GM19328 (cell line): ENCODE measurements at regions not wholly inside any gene's neighbourhood (a gene's known extent, or its start where the extent isn't known, plus 50 kb on each side); places are given as distances from the start of the nearest gene placed in this dataset.

Source experiments
- ATAC-seq: cut with Tn5 transposase; IDR thresholded peaks from one replicate; pipeline ENCODE4 v1.9.1; 2021; ENCODE audit warnings: mild to moderate bottlenecking, moderate library complexity; ENCODE audit not compliant: unreplicated experiment

DNA sequence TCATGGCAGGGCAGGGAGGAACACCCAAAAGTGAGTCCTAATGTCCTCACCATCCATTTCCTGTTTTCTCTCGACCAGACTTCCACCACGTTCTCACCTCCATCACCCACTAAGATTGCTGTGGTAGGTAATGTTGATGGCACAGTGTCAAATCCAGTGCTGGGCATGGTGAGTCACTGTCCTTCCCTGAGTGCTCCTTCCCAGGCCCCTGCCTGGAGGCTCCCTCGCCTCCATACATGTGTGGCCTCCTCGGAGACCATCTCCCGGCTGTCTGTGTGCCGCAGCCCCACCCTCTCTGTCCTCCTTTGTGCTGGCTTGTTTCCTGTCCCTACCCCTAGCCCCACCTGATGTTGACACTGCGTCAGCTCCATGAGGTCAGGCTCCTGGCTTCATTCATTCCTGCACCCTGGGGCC, 177.5 kb downstream of the SYK start:
- no peak for ATAC-seq

DNA sequence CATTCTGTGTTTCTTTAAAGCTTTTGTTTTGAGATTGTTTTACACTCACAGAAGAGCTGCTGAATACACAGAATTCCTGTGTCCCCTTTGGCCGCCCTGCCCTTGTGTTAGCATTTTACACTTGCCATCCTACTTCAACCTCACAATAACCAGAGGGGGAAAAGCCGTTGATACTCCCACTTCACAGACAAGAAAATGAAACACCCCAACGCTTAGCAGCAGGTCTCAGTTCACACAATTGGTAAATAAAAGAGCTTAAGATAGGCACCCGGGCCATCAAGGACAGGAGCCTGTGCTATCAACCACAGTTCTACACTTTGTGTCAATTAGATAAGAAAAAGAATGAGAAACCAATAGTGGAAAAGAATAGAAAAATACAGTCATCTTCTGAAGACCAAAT, 178.0 kb downstream of the SYK start:
- ATAC-seq: no peak

DNA sequence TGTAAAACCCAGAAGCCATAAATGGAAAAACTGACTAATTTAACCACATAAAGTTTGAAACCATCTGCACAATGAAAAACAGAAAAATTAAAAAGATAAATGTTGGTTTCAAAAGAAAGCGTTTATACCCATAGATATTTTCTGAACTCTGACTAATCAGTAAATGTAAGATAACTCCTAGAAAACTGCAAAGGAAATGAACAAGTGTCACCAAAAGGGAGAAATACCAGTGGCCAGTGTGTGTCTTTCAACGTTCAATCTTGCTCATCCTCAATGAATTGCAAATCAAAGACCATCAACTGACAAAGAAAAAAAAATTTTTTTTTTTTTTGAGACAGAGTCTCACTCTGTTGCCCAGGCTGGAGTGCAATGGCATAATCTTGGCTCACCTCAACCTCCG, 180.1 kb downstream of the SYK start:
- ATAC-seq: no peak

DNA sequence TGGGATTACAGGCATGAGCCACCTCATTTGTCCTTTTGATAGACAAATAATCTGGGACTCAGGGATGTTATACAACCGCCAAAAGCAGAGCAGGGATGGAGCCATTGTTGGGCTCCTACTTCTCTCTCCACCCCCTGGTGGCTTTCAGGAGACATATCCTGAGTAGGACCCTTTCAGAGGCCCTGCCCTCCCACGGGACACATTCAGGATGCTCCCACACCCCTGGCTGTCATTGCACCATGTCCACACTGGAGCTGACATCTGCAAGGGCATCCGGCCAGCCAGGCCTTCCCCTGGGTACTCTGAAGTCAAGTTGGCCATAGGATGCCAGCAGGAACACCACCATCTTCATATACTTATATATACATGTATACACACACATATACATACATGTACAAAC, 181.8 kb downstream of the SYK start:
- no peak for ATAC-seq

DNA sequence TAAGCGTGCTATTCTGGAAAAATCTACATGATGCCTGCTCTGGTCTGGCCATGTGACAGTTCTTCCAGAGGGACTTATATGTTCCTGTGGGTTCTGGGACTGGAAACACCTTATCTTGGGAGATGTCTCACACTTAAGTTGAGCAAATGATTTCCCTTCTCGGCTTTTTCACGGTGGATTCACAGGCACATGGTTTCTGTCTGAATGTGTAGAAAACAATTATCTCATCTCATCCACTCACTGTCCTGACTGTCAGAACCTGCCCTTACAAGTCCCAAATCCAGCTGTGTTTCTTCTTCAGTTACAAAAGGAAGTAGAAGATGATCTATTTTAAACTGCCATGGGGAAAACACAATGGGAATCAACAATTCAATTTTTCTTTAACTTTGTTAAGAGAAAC, 184.0 kb downstream of the SYK start:
- no peak for ATAC-seq

DNA sequence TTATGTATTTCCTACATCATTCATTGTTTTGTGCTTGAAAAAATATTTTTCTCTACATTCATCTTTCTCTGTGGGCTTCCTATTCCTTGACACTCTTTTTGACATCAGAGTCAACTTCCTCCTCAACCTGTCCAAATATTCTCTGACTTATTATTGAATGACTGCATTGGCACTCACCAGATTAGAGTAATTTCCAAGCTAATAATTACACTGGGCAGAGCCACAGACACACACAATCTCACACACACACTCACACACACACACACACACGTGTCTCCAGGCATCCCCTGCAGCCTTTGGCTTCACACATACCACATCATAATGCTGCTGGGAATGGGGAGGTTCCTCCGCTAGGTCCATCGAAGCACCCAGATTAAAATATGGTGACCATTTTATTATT, 184.5 kb downstream of the SYK start:
- ATAC-seq: no peak

DNA sequence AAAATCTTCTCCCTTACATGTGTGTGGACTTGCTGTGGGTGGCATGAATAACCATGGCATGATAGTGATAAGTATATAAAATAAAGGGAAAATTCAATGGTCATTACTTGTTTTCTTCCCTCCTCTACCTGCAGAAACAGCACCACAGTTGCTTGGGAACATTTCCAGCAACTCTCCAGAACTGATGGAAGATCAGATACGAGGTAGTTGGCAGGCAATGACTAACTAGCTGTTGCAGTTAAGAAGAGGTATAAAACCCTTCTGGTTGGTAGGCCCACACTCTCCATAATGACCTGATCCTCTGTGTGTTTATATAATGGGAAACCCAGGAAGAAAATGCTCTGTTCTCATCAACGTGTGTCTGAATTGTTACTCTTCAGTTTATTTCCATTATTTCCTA, 185.9 kb downstream of the SYK start:
- ATAC-seq: no peak

DNA sequence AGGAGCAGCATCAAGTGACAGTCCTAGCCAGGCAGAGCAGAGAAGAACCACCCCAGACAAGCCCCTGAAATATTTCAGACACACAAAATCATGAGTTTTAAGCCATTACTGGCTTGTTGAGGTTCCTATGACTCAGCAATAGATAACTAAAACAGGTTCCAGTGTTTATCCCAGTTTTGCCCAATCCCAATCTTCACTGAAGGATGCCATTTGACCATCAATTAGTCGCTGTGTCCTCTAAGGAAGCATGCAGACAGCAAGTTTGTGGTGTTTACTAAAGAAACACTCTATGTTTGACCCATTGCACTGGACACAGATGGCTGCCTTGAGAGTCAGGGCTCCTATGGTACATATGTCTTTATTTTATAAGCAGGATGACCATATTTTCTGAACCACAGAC, 186.7 kb downstream of the SYK start:
- ATAC-seq: no peak

DNA sequence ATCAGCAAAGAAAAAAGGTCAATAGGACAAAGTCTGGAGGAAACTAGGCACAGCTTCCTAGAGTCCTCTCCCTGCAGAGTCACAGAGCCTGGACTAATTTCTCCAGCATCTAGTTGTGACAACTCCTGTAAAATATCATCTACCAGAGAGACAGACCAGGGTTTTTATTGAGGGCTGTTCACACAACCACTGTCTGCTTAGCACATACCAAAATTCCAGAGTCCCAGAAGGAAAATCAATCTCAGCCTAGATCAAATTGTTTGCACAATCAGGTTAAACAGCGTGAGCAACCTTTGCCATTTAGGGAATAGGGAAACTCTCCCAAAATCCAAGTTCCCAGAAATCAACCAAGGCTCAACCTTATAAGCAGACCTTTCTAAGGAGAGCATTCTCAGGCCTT, 190.3 kb downstream of the SYK start:
- no peak for ATAC-seq

DNA sequence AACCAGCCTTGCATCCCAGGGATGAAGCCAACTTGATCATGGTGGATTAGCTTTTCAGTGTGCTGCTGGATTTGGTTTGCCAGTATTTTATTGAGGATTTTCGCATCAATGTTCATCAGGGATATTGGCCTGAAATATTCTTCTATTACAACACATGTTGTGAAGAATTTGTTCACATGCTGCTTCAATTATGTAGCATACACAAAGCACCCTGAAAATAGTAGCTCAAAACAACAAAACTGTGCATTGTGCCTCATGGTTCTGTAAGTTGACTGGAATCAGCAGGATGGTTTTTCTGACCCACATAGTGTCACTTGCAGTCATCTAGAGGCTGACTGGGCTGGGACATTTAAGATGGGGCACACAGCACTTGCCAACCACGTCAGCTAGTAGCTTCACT, 193.9 kb downstream of the SYK start:
- ATAC-seq: no peak

DNA sequence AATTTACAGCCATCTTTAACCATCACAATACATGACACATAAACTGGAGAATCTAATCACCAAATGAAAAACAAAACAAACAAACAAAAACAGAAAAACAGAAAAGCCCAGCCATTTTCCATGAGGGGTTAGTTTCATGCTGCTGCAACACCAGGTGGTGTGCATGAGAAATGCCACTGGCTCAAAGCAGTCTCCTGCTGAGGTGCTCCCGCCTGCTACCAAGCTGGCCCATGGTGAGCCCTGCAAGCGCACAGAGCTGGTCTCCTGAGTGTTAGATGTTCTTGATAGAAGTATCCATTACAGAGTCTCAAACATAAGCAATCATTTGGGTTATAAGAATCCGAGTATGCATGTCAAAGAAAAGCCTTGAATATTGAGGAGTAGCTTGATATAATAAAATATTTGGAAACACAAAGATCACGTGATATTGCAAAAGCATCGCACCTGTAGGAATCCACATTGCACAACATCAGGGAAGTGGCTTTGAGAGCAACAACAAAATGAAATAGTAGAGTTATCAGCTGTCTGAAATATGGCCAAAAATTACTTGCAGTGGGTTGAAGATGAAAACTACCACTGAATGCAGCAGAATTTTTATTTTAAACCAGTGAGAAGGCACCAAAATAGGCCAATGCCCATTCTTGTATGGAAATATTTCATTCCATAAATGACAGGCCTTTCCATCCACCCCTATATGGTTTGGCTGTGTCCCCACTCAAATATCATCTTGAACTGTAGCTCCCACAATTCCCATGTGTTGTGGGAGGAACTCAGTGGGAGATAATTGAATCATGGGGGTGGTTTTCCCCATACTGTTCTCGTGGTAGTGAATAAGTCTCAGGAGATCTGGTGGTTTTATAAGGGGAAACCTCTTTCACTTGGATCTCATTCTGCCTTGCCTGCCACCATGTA, 194.8 kb downstream of the SYK start:
- ATAC-seq: no peak

DNA sequence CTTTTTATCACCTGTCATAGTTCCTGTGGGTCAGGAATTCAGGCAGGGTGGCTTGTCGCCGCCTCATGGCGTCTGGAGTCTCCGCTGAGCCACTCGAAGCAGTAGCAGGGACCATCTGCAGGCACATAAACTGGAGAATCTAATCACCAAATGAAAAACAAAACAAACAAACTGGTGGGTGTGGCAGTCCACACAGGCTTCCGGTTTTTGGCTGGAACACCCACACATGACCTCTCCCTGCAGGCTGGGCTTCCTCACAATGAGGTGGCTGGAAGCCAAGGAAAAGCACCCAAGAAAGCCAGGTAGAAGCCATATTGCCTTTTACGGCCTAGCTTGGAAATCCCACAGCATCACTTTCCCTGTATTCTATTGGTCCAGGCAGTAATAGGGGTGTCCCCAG, 197.0 kb downstream of the SYK start:
- no peak for ATAC-seq

DNA sequence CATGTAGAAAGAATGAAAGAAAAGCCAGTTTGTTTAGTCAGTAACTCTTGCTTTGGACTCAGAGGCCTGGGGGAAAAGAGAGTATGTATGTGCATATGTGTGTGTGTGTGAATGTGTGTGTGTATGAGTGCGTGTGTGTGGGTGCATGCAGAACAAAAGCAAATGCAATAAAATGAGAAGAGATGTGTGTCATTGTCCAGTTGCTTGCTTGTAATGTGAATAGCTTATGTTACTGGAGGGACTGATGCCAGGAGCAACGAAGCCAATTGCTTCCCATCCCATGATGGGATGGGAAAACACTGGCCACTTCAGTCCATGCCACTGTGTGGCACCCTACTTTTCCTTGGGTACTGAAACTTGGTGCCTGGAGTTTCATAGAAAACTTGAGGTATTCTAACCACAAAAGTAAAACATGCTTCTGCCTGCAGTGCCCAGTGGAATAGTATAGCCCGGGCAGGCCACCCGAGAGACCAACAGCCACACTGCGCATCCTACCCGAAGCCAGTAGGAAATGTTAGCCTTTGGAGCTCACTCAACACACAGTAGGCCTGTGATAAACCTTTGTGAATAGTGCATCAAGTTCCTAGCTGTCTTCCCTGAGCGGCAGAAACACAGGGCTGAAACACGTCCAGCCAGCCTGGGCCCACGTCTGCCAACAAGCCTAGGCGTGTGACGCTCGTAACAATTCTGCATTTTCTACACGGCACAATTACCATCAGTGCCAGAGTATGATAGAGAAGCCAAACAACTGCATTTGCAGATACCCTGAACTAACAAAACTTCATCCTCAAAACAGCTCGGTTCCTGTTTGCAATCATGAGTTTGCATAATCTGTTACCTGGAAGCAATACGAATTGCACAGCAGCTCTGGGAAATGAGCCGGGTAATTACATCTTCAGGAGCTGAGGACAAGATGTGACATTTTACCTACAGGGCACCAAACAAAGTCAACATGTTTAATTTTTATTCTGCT, 198.1 kb downstream of the SYK start:
- no peak for ATAC-seq

DNA sequence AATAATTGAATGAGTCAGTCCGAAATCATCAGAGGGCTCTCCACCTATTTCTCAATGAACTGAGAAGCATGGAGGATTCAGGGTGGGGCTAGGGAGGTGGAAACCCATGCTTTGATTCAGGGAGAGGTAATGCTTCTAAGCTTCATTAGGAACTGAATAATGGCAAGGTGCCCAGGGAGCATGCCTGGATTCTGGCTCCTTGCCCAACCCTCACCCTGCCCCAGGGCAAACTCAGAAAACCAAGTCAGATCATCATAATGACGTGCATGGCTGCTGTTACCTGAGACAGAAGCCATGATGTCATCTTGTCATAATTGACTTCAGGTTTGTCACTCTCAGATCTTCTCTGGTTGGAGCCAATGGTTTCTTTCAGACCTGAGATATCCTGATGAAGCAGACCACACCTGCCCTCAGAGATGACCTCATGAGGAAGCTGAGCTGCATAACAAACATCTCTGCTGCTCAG, 199.6 kb downstream of the SYK start:
- ATAC-seq: no peak

DNA sequence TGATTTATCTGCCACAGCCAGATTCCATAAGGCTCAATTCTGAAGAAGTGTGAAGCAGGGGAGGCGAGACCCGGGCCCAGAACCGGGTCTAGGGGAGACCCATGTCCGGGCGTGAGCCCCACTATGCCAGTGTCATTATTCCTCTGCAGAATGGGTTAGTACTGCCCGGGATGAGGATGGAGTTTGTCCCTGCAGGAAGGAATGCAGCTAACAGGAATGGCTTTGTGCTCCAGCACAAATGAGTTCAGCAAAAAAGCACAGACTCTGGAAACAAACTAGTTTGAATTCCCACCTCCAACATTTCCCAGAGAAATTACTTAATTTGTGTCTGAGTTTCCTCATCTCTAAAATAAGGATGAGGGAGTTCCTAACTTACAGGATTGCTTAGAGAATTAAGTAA, 202.9 kb downstream of the SYK start:
- ATAC-seq: no peak

DNA sequence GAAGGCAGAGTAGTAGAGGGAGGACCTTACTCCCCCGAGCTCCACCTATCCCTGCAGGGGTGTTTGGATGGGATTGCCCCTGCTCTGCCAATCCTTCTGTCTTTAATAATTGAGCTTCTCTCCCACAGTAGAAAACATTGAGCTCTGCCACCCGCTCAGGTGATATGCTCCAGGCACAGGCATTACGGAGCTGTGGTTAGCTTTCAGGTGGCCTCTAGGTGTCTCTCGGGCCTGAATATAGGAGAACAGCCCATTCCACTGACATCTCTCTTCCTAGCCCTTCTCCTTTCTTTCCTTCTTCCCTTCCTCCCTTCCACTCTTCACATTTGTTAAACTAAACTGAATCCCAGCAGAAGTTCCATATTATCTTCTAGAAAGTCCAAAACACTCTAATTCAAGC, 203.4 kb downstream of the SYK start:
- no peak for ATAC-seq

DNA sequence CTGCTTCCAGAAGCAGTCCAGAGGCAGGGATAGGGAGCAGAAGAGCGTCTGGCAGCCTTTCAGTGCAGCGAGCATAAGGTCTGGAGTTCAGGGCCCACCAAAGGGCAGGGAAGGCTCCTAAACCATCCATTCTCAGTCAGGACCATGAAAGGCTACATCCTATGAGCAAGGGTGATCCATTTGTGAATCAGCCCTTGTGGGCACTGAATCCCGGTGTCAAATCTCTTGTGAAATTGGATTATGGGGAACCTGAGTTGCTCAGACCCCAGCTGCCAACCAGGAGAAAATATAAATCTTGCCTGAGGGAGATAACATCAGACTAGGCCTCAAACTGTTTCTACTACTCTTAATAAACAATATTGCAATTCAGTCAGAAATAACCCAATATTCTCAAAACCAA, 204.4 kb downstream of the SYK start:
- ATAC-seq: no peak

DNA sequence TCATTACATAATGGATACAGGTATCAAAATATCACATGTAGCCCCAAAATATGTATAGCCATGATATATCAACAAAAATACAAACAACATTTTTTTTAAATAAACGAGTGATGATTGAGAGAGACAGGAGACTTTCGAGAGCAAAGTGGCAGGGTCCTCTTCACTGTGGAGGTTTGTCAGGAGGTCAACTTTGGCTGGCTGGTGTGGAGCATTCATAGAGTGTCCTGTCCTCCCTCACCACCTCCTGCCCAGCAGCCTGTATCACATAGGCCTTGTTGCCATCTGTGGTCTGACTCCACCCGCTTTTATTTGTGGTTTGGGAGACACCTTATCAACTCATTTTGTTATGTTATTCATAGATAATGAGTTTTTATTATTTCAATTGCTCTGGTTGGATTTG, 206.9 kb downstream of the SYK start:
- no peak for ATAC-seq

DNA sequence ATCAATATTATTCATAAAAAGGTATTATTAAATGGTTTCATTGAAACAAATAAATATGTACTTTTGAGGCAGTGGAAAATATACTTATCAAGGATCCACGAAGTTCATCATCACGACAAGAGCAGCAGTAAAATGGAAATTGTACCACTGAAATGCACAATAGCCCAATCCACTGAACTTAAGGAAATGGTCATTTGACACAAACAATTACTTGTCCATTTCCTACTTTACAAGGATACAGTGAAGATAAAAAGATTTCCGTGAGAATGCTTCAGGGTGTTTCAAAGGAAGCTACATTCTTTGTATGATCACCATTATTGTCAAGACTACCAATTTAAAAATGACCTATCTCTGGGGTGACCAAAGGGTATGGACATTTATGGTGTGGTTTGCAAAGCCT, 210.3 kb downstream of the SYK start:
- no peak for ATAC-seq

DNA sequence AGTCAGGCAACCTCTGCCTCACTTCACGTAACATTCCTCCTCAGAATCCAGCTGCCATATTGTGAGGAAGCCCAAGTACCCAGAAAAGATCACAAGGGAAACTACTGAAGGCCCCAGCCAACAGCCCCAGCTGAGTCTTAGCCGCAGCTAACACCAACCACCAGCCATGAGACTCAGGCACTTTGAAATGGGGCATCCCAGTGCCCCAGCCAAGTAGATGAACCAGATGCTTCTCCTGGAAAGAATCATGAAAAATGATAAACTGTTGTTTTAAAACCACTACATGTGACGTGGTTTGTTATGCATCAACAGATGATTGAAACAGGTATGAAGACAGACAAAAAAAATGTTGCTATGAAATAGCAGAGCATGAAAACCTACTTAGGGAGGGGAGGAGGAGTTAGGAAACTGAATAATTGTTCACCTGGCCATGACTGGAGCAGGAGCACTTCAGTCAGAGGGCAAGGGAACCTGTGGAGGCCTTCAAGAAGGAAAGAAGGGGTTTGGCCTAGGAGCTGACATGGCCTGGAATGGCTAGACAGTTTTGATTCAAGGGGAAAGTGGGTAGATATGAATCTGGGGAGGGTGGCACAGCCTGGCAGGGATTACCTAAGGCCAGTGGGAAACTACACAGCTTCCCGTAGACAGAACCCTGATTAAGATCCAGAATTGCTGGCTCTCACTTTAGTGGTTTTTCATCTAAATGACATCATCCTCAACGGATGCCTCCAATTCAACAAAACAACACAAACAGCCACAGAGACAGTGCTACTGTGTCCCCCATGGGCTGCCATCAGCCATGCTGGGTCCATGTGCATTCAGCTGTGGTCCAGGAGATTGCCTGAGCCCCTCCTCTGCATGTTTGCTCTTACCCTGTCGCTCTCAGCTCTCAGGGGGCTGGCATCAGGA, 211.6 kb downstream of the SYK start:
- no peak for ATAC-seq

DNA sequence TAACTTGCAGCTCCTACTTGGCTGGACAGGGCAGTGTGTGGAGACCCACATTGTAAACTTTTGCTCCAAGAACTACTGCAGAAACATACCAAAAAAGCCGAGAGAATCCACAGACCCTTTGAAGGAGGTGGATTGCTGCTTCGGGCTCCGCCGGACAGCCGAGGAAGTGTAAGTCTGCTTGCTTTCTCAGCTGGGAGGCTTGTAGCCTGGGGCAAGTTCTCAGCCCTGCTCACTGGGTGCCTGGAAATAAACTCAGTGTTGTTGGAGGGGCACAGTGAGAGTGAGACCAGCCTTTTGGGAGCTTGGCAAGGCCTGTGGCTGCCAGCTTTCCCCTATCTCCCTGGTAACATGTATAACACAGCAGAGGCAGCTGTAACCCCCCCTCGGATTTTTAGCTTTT, 215.6 kb downstream of the SYK start:
- ATAC-seq: no peak
